NOMO-1 treated with DMSO at 0.1 percent for 48 hours (cell line): ENCODE measurements at regions not wholly inside any gene's neighbourhood (a gene's known extent, or its start where the extent isn't known, plus 50 kb on each side); places are given as distances from the start of the nearest gene placed in this dataset.

Experiments used
- DNase-seq: peaks from one replicate; lab custom pipeline; 2025; ENCODE audit not compliant: unreplicated experiment; lab: John Stamatoyannopoulos, UW

DNA sequence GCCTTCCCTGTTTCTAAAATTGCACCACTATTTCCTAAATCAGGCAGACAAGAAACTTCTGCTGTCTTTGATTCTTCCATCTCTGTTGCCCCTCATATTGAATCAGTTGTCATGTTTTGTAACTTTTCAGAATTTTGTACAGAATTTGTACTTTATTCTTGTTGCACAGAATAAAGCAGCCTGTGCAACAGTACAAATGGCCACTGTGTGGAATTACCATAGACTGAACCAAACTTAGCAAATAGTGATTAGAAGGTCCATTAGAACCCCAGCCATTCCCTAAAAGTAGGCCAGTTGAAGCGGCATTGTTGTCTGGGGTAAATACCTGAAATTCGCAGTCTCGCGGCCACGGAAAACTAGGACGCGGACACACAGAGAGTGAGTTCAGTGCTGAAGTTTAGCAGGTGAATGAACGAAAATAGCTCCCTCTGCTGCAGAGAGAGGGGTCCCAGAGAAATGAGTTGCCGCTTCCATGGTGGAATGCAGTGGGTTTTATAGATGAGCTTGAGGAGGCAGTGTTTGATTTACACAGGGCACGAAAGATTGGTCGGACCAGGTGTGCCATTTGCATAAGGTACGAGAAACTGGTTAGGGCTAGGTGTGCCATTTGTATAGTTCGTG lies 71.8 kb downstream of the C4orf33 start:
- DNase-seq, result no peak

DNA sequence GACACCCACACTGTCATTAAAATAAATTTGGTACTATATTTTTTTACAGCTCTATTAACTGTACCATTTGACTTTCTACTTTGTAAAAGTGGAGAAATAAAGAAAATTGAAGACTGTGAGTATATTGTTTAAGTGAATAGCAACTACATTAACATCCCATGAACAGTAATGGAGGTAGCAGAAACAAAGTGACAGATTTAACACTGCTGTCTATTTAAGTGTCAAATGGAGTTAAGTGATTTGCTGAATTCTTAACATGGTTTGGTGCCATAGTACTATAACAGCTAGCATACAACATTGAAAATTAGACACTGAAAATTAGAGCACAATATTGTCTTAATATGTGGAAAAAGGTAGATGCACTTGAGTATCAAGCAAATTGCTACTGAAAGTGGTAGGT lies 76.2 kb downstream of the C4orf33 start:
- DNase-seq, result no peak

DNA sequence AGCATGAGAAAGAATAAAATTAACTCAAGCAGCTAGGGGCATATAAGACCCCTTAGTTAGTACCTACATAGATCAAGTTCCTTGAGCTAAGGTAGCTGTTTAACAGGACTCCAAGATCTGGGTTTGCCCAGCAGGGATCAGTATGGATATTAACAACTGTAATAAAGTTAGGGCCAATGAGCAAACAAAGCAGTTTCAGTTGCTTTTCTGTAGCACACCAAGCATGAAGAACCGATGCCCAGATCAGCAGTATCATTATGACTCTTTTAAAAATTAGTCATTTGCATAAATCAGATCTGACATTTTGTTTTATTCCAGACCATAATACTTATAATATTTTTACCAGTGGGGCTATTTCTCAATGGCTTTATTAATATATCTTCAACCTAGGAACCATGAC lies 80.9 kb downstream of the C4orf33 start:
- no peak for DNase-seq

DNA sequence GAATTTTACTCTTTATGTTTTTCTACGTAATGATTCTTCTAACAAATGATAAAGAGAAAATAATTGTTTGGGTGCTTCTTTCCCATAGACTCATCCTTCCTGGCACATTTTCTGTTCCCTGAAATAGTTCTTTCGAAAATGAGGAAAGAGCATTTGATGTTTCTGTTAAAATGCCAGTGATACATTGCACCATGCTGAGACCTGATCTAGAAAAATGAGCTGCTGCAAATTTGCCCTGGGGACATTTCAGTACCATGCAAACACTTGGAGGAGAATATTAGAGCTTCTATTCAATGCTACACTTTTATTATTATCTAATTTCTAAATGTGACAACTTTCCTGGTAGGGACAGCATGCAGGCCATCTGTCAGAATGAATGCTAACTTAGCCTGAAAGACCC lies 83.3 kb downstream of the C4orf33 start:
- DNase-seq, result no peak

DNA sequence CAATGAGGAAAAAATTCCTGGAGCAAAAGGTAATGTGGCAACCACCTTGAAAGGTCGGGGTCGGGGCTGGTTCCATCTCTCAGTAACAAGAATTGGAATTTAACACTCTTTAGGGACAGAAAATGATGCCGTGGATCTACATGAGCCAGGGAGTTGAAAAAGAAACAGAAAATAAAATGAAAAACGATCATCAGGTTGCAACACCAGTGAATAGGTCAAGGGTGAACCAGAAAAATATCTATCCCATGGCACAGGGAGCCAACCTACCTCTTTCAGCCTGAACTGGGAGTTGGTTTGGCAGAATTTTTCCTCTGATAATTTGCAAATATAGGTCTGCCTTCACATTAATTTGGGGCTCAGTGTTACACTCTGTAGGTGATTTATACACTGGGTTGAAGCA lies 93.7 kb downstream of the C4orf33 start:
- DNase-seq, result no peak

DNA sequence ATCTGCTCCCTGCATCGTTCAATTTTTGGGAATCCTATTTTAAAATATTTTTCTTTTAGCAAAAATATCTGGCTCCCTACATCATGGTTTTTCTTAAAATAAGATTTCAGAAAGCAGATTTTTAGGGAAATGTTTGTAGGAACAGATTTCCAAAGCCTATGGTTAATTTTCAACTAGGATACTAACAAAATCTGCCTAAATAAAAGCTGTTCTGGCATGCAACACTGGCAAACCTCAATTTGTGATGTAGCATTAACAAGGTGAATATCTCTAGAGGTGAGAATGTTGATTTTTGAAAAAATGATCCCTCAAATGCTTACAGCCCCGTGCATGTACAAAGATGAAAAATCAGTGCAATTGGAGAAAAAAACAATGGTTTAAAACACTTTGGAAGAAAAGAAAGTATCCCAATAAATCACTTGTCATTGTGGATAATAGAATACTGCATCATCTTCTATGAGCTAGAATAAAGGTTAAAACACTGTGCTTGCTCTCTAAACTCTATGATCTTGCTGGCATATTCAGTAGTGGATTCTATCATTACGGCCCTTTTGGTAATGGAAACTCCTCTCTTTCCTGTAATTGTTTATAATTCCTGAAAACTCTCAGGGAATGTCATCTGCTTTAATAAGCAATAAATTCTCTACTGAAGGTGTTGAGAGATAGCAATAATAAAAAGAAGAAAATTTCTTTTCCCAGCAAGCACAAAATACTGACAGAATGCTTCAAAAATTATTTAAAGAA lies 97.6 kb downstream of the C4orf33 start:
- no peak for DNase-seq

DNA sequence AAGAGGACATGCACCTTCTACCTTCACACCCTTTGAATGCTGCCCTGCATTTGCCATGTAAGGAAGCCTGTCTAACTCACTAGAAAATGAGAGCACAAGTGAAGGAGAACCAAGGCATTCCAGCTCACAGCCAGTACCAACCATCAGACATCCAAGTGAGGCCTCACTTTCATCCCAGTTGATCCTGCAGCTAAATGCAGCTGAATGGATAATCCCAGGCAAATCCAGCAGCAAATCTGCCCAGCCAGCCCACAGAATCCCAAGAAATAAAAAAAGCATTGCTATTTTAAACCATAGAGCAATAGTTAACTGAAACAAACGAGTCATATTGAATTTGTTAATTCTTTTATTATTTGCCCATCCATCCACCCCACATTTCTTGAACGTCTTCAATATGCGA lies 112.5 kb downstream of the C4orf33 start:
- no peak for DNase-seq

DNA sequence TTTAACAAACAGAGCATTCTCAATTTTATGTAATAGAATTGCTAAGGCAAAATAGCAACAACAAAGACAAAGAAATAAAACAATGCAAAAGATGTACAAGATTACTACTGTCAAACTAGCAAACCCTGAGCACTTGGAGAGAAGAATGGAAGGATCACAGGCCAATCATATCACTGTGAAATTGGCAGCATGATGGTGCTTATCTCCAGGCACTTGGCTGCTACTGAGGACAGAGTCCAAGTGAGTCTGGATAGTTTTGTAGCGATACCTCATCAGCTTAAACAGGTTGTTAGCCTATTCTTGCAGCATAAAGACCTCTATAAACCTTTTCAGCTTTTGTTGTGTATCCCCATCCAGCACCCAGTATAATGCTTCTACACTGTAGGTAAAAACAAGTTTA lies 117.7 kb downstream of the C4orf33 start:
- DNase-seq, result no peak

DNA sequence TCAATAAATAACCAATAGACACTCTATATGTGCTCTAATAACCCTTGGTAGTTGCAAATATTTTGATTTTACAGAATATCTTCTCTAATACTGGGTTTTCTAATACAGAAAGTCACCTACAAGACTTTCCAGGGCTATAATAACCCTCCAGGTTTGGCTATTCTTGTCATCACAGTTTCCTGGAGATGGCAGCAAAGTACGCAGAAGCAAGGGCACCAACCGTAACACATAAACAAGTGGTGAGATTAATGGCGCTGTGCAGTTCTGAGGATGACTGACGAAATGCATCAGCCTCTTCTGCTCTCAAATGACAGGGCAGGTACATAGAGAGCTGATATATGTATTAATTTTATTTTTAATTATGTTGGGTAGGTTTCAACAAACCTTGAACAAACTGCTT lies 122.4 kb downstream of the C4orf33 start:
- DNase-seq, result peak; percentile 56

DNA sequence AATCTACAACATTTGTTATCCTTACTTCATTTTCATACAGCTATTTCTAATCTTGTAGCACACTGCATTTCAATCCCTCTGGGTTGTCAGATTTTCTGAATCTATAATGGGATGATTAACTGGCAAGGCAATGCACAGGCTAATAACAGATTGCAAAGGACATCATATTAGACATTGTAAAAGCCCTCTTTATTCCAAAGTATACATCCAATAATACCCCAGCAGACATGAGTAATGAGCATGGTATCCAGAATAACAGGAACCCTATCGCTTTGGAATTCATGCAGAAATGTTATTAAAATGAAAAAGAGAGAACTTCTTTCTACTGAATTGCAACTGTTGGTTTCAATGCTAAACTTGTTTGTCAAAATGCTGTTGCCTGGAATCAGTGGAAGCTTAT lies 122.9 kb downstream of the C4orf33 start:
- no peak for DNase-seq

DNA sequence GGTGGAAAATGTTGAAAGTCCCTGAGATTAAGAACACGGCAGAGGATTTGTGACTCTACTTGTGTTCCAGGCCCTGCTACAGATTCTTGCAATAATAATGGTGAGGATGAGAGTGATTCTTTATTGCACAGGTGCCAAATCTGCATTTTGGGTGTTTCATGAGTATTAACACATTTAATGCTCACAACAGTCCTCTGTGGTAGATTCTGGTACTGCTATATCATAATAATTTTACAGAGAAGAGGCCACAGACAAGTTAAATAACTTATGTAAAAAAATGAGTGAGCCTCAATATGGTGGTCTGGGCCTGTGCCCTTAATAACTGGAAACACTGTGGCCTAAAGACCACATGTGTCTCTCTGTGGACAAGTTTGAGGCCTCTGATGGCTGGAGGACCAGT lies 124.3 kb downstream of the C4orf33 start:
- DNase-seq, result no peak

DNA sequence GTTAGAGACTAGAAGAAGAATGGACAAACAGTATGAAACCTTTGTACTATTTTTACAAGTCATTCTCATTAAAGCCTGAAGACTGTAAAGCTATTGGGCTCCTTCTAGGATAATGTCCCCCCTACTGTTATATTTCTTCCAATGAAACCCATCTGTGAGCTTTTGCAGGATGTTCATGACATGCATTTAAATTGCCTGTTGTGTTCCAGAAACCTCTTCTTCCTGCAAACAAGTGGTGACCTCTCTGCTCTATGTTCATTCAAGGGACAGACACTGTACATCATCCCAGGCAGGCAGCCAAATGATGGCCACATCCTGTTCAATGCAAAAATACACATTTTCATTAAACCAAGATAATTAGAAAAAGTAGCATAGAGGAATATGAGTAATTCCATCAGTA lies 128.0 kb downstream of the C4orf33 start:
- no peak for DNase-seq

DNA sequence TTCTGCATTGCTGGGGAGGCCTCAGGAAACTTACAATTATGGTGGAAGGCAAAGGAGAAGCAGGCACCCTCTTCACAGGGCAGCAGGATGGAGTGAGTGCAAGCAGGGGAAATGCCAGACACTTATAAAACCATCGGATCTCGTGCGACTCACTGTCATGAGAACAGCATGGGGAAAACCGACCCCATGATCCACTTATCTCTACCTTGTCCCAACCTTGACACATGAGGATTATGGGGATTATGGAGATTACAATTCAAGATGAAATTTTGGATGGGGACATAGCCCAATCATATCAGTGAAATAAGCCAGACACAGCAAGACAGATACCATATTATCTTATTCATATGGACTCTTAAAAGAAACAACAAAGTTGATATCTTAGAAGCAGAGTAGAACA lies 134.9 kb downstream of the C4orf33 start:
- no peak for DNase-seq

DNA sequence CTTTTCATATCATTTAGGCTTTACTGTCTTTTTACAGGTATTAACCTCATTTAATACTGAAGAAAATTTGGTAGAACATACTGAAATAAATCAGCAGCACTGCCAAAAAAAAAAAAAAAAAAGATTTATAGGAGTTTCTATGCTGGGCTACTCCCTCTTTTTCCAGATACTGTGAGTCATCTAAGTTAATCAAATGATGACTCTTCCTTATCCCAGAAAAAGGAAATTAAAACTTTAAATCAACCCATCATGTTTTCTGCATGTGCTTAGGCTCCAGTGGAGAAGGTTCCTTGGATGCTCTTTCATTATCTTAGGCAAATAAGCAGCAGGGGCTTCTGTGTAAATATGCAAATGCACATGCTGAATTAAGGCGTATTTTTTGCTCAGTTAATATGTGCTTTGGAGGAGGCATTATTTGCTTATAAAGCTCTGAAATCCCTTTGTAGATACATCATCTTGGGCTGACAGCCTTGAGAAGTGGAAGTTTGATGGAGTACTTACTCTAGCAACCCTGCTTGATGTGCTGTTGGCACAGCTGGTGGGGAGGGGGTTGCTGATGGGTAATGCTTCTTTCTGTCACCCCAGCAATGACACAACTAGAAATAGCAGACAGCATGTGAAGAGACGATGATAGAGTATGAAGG lies 136.1 kb downstream of the C4orf33 start:
- no peak for DNase-seq

DNA sequence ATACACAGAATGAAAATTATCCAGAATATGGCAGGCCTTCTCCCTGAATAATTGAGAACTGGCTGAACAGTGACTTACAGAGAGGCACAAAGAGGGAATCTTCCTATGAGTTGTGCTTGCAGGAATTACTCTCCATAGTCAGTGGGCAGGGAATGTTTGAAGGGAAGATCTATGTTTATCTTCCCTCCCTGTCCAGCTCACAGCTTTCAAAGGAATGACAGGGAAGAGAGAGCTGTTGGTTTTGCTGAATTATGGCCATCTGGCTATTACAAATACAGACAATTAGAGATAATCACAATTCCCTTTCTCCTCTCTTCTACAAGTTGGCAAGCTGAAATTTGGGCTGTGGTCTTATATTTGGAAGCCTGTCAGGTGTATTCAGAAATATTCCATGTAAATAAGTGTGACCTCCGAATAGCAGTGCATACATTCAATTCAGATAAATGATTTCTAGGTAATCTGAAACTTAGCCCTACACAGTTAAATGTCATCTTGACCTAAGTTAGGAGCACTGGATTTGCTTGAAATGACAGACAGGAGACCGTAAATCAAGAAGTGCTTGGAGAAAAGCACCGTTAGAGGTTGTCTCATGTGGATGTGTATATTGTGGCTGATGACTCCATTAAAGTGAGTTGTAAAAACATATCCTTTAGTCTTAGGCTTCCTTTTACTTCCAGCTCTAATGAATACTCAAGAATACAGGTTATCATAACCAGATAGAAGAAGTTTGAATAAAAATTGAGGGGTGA lies 136.8 kb downstream of the C4orf33 start:
- DNase-seq, result no peak

DNA sequence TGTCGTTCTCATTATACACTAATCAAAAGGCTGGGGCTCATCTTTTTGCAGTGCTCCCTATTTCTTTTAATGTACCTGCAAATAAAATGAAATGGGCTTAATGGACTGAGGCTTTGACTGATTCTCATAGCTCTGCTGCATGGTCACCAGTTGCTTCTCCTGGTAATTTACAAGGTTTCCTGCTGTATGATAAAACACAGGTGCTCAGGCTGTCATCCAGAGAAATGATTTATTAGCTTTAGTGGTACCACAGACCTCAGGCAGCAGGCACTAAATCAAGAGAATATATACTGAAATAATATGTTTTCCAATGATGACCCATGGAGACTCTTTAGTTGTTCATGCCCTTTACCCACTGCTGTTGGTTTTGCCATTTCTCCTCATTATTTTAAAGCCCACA lies 137.7 kb downstream of the C4orf33 start:
- DNase-seq, result no peak

DNA sequence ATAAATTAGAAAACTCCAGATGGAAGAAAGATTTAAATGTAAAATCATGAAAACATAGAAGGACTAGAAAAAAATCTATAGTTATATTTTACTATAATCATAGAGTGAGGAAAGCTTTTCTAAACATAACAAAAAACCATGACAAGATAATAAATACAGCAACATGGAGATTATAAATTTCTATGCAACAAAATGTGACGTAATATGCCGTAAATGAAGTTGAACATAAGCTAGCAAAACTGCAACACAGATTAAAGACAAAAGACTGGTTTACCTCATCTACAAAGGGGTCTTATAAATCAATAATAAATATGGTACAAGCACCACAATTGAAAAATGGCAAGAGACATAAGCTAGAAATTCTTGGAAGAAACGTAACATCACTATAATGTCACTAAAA lies 140.4 kb downstream of the C4orf33 start:
- DNase-seq, result no peak

DNA sequence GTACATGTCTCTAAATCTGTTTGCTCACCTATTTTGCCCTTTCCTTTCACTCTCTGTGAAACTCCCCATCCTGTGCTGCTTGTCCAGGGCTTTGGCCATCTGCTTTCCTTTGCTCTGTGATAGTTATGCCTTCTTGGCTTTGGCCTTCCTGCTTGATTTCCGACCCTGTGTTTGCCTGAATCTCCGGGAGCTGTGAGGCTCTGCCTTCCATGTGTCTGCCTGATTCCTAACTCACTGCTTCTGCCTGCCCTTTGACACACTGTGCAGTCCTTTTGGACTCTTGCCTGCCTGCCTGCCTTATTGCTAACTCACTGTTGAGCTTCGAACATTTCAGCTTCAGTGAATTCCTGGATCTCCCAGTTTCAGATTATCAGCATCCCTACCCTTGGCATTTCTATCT lies 143.1 kb downstream of the C4orf33 start:
- no peak for DNase-seq

DNA sequence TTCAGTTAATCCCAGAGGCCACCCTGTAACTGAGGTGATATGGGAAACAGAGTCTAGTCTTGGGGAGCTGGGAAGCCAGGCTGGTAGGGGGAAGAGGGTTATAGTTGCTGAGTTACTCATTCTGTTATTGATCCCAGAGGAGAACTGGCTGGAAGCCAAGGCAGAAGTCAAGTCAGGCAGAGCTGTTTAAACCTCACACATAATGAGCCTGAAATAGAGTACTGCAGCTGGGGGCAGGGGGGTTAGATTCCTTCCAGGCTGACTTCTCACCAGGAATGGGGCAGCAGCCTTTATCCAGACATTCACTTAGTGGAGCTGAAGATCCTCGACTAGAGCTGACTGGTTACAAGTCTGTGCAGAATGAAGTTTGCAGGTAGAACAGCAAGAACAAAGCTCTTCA lies 144.9 kb downstream of the C4orf33 start:
- DNase-seq, result no peak

DNA sequence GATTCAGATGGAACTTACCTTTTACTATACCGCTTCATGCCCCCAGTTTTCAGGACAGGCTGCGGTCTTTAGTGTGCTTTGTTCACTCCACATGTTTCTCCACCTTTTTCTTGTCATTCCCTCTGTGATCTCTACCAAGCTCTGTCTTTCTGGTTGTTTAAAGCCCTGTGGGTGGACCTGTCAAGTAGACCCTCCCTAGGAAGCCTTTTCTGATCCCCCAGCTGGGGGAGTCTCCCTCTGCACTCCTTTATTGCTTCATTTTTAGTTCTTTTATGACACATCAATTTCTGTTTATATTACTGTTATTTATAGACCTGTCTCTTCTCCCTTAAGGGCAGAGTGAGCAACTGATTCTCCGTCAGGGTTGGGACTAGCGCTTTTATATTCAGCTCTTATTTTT lies 150.2 kb downstream of the C4orf33 start:
- DNase-seq, result no peak

DNA sequence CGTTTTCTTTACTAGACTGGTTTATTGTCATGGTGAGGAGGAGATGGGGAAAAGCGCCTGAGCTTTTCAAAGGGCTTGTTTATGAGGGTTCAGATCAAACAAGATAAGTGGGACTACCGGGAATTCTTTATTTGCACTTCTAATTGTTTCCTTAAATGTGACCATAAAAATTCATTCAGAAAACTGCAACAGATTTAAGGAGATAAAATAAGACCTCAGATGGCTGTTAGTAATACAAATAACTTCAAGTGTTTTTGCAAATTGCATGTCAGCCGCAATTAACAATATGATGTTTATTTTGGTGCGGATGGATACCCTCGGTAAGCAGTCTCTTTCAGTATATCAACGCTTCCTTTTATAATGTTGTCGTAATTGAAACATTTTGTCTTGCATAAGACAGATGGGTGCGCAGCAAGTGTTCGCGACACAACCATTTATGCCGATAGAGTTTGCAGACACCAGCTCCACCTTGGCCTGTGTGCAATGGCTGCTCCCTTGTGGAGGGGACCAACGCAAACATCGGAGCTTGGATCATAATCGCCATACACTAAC lies 151.0 kb downstream of the C4orf33 start:
- DNase-seq, result no peak

DNA sequence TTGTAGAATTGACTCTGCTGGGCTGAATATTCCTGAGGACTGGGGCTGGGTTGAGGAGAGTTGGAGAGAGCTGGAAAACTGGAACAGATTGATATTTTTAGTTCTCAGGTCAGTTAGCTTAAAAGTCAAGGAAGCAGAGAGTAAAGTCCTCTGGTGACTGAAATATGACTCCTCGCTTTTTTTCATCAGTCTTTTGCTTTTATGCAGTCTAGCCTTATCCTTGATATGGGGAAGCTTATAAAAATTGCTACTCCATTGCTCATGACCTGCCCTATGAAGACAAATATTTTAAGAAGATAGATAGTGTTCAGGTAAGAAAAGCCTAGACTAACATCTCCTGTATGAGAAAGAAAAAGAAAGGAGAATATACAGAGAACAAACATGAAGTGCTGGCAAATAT lies 152.7 kb downstream of the C4orf33 start:
- no peak for DNase-seq
